ENCODE measurements at regions not wholly inside any gene's neighbourhood (a gene's known extent, or its start where the extent isn't known, plus 50 kb on each side); places are given as distances from the start of the nearest gene placed in this dataset.

GRCh38 chr20:48281501-48281900, 496.2 kb upstream of the SULF2 start:
- Histone ChIP-seq H3K36me3 (replicated peaks; ENCODE audit: low read depth, low read length) (no peaks in the 10 kb centered on the region), H3K9ac (ENCODE audit: low read length) (no peak overlapping the region), H3K4me2 (ENCODE audit: low read length) (no peak overlapping the region), H3K9me3 (ENCODE audit: insufficient read depth, low read length) (no peaks in the 10 kb centered on the region), H3K27ac (ENCODE audit: low read length) (no peak overlapping the region), H3K79me2 (ENCODE audit: low read length) (no peaks in the 10 kb centered on the region), H2AFZ (ENCODE audit: low read depth, low read length) (no peak overlapping the region), H3K4me3 (ENCODE audit: low read length) (no peak overlapping the region), H4K20me1 (ENCODE audit: insufficient read depth, low read length) (no peaks in the 10 kb centered on the region), H3K4me1 (ENCODE audit: low read length) (no peaks in the 10 kb centered on the region), H3K27me3 (ENCODE audit: low read depth, low read length) (peaks cover 14% of the 10 kb centered on the region; the same call in 1 of the 2 replicates)
- TF ChIP-seq CTCF (IDR thresholded peaks at IDR 0.05; ENCODE audit: low read depth, low read length): no peak
- TF ChIP-seq EZH2phosphoT487 (IDR thresholded peaks at IDR 0.05; ENCODE audit: low read depth): no peak

GRCh38 chr20:48278961-48279481, 493.7 kb upstream of the SULF2 start:
- Histone ChIP-seq H3K4me3 (ENCODE audit: low read length) (no peak overlapping the region), H3K4me1 (ENCODE audit: low read length) (no peaks in the 10 kb centered on the region), H2AFZ (ENCODE audit: low read depth, low read length) (no peak overlapping the region)

DNA sequence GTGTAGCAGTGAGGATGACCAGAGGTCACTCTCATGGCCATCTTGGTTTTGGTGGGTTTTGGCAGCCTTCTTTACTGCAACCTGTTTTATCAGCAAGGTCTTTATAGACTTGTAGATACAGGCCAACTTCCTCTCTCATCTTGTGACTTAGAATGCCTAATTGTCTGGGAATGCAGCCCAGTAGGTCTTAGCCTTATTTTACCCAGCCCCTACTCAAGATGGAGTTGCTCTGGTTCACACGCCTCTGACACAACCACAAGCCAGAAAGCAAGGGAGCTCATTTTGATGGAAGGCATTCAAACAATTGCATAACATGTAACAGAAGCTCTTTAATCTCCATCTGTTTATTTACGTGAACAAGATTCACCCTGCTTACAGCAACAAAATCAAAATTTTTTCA, 492.0 kb upstream of the SULF2 start:
- Histone ChIP-seq H3K27ac (ENCODE audit: low read length) (no peak overlapping the region), H3K27me3 (ENCODE audit: low read depth, low read length) (peaks cover 17% of the 10 kb centered on the region; the same call in 1 of the 2 replicates), H3K4me2 (ENCODE audit: low read length) (no peak overlapping the region), H3K9ac (ENCODE audit: low read length) (no peak overlapping the region), H3K4me1 (ENCODE audit: low read length) (no peaks in the 10 kb centered on the region), H3K36me3 (replicated peaks; ENCODE audit: low read depth, low read length) (no peaks in the 10 kb centered on the region), H2AFZ (ENCODE audit: low read depth, low read length) (no peak overlapping the region), H4K20me1 (ENCODE audit: insufficient read depth, low read length) (no peaks in the 10 kb centered on the region), H3K79me2 (ENCODE audit: low read length) (no peaks in the 10 kb centered on the region), H3K9me3 (ENCODE audit: insufficient read depth, low read length) (no peaks in the 10 kb centered on the region), H3K4me3 (ENCODE audit: low read length) (no peak overlapping the region)
- TF ChIP-seq CTCF (IDR thresholded peaks at IDR 0.05; ENCODE audit: low read depth, low read length) (no peak), EZH2phosphoT487 (IDR thresholded peaks at IDR 0.05; ENCODE audit: low read depth) (no peak)

More at GRCh38 chr20:48278961-48279481, 493.7 kb upstream of the SULF2 start:
- H4K20me1 ChIP-seq (ENCODE audit: insufficient read depth, low read length): no peaks in the 10 kb centered on the region
- no peak for TF ChIP-seq EZH2phosphoT487 (IDR thresholded peaks at IDR 0.05; ENCODE audit: low read depth)
- H3K79me2 ChIP-seq (ENCODE audit: low read length): no peaks in the 10 kb centered on the region
- H3K4me2 ChIP-seq (ENCODE audit: low read length): no peak overlapping the region
- H3K27ac ChIP-seq (ENCODE audit: low read length): no peak overlapping the region
- no peaks in the 10 kb centered on the region for H3K9me3 ChIP-seq (ENCODE audit: insufficient read depth, low read length)
- no peaks in the 10 kb centered on the region for H3K36me3 ChIP-seq (replicated peaks; ENCODE audit: low read depth, low read length)
- H3K9ac ChIP-seq (ENCODE audit: low read length): no peak overlapping the region
- peaks cover 10% of the 10 kb centered on the region; the same call in 1 of the 2 replicates for H3K27me3 ChIP-seq (ENCODE audit: low read depth, low read length)

DNA sequence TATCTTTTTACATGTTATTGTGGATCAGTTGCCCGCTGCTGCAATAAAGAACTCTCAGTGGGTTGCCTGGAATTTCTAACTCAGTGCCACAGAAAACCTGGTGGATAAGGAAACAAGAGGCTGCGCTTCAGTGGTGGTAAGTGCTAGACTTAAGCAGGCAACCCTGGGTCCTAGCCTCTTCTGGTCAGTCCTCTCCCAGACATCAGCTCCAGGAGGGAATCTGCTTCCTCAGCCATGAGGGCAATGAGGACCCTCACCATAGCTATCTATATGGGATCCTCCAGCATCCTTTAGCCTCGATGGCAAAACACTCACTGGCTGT, 490.7 kb upstream of the SULF2 start:
- no peaks in the 10 kb centered on the region for H3K79me2 ChIP-seq (ENCODE audit: low read length)
- peaks cover 18% of the 10 kb centered on the region; the same call in 1 of the 2 replicates for H3K27me3 ChIP-seq (ENCODE audit: low read depth, low read length)
- no peak overlapping the region for H3K27ac ChIP-seq (ENCODE audit: low read length)
- H2AFZ ChIP-seq (ENCODE audit: low read depth, low read length): no peak overlapping the region
- H3K4me3 ChIP-seq (ENCODE audit: low read length): no peak overlapping the region
- H3K9me3 ChIP-seq (ENCODE audit: insufficient read depth, low read length): no peaks in the 10 kb centered on the region
- TF ChIP-seq CTCF (IDR thresholded peaks at IDR 0.05; ENCODE audit: low read depth, low read length) (no peak), EZH2phosphoT487 (IDR thresholded peaks at IDR 0.05; ENCODE audit: low read depth) (no peak)
- no peaks in the 10 kb centered on the region for H4K20me1 ChIP-seq (ENCODE audit: insufficient read depth, low read length)
- no peak overlapping the region for H3K4me2 ChIP-seq (ENCODE audit: low read length)
- H3K9ac ChIP-seq (ENCODE audit: low read length): no peak overlapping the region
- no peaks in the 10 kb centered on the region for H3K4me1 ChIP-seq (ENCODE audit: low read length)
- H3K36me3 ChIP-seq (replicated peaks; ENCODE audit: low read depth, low read length): no peaks in the 10 kb centered on the region
